ENCODE measurements at regions not wholly inside any gene's neighbourhood (a gene's known extent, or its start where the extent isn't known, plus 50 kb on each side); places are given as distances from the start of the nearest gene placed in this dataset.

DNA sequence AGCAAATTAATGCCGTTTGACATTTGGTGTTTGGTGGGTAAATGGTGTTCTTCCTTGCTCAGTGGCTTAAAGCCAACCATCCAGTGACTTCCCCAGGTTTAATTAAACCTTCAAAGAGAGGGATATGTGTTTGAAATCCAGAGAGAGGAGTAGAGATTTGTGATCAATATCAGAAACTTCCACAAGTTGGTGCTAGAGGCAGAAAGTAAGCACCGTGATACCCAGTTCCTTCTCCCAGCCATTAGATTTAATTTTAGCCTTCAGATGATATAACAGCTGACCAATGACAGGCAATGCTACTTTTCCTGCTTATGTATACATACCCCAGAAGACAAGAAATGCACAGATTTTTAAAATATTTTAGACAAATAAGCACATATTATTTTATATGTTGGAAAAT is 398.5 kb downstream of the CDH2 start:
- no peak for DNase-seq (ENCODE audit: low read depth, low spot score)
- CTCF ChIA-PET, result interaction anchor here (1.1 kb wide), 1 partner anchor 10 kb away, joined by 3 read pairs; no protein-coding TSS in a partner anchor
- no peak overlapping the region for H3K4me3 ChIP-seq (replicated peaks in 1 of 2; ENCODE audit: low read depth in 1 of 2, low read length in 2 of 2)
- no TSS peak for BruUV-seq (replicated peaks)
- no peaks in the 10 kb centered on the region for H3K79me2 ChIP-seq (ENCODE audit: insufficient read depth, low read length)
- H3K27ac ChIP-seq (ENCODE audit: low read depth, low read length), result no peak overlapping the region
- H3K36me3 ChIP-seq (ENCODE audit: control insufficient read depth in 1 of 2, insufficient read depth in 2 of 2, low read length in 2 of 2), result no peaks in the 10 kb centered on the region
- no peaks in the 10 kb centered on the region for H3K4me1 ChIP-seq (ENCODE audit: control insufficient read depth in 1 of 2, insufficient read depth in 2 of 2, low read length in 2 of 2)
- intact Hi-C loops (cut with micrococcal nuclease), result no loop called here
- H3K9ac ChIP-seq (ENCODE audit: low read length), result no peak overlapping the region
- no peaks in the 10 kb centered on the region for H3K9me2 ChIP-seq (ENCODE audit: insufficient read depth)
- H2AFZ ChIP-seq (ENCODE audit: low read depth, low read length, poor library complexity, severe bottlenecking), result no peak overlapping the region
- H3K9me3 ChIP-seq (ENCODE audit: control insufficient read depth in 1 of 2, insufficient read depth in 1 of 2, low read depth in 1 of 2, low read length in 2 of 2), result no peaks in the 10 kb centered on the region
- TF ChIP-seq, protein P1, sequence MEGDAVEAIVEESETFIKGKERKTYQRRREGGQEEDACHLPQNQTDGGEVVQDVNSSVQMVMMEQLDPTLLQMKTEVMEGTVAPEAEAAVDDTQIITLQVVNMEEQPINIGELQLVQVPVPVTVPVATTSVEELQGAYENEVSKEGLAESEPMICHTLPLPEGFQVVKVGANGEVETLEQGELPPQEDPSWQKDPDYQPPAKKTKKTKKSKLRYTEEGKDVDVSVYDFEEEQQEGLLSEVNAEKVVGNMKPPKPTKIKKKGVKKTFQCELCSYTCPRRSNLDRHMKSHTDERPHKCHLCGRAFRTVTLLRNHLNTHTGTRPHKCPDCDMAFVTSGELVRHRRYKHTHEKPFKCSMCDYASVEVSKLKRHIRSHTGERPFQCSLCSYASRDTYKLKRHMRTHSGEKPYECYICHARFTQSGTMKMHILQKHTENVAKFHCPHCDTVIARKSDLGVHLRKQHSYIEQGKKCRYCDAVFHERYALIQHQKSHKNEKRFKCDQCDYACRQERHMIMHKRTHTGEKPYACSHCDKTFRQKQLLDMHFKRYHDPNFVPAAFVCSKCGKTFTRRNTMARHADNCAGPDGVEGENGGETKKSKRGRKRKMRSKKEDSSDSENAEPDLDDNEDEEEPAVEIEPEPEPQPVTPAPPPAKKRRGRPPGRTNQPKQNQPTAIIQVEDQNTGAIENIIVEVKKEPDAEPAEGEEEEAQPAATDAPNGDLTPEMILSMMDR (IDR thresholded peaks at IDR 0.05 in 2 of 3, conservative IDR thresholded peaks at IDR 0.05 in 1 of 3; ENCODE audit: borderline replicate concordance in 1 of 3, insufficient read depth in 1 of 3, low read depth in 2 of 3, low read length in 2 of 3), result peak in 2 of 3 experiments; percentile 5 to 26; a peak in 3 of 6 replicates
- peak; percentile 29; the same call in 1 of the 2 replicates for TF ChIP-seq RAD21 (IDR thresholded peaks at IDR 0.05; ENCODE audit: low read depth)
- TF ChIP-seq CBX3 (IDR thresholded peaks at IDR 0.05; ENCODE audit: low read depth), result no peak
- TF ChIP-seq TCF7L2 (IDR thresholded peaks at IDR 0.05; ENCODE audit: borderline replicate concordance, extremely low read depth, insufficient read depth, insufficient read length), result no peak
- peak; percentile 40; the same call in 1 of the 2 replicates for ATAC-seq
- H3K4me2 ChIP-seq (ENCODE audit: low read length), result no peak overlapping the region
- H4K20me1 ChIP-seq (ENCODE audit: insufficient read depth), result no peaks in the 10 kb centered on the region
- POLR2A ChIA-PET, result no interaction called here
- H3K27me3 ChIP-seq (ENCODE audit: insufficient read depth, low read length), result no peaks in the 10 kb centered on the region
- RAD21 ChIA-PET (ENCODE audit: low non-redundant PET in 1 of 2, low total read pairs in 2 of 2, uncharacterized antibody in 2 of 2, unreplicated experiment in 2 of 2), result no interaction called here

DNA sequence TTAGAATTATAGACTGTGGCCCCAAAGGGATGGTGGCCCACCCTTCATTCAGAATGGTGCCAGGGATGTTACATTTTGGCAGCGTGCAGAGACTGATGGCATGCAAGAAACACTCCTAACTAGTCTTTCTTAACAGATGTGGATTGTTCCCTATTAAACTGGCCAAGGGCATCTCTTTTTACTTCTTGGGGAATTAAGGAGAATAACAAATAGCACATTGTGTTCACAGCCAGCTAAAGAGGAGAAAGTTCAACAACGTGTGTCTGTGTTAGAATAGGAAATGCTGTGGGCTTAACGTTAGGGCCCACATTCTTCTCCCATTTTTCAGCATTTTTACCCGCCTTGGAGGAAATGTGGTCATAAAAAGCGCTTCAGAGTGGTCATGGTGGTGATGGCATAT is 404.8 kb downstream of the CDH2 start:
- no peak overlapping the region for H3K4me2 ChIP-seq (ENCODE audit: low read length)
- ChIA-PET RAD21 (ENCODE audit: low non-redundant PET in 1 of 2, low total read pairs in 2 of 2, uncharacterized antibody in 2 of 2, unreplicated experiment in 2 of 2) (no interaction called here), POLR2A (no interaction called here), CTCF (no interaction called here)
- no peak overlapping the region for H3K27ac ChIP-seq (ENCODE audit: low read depth, low read length)
- intact Hi-C loops (cut with micrococcal nuclease), result no loop called here
- no peaks in the 10 kb centered on the region for H4K20me1 ChIP-seq (ENCODE audit: insufficient read depth)
- no peaks in the 10 kb centered on the region for H3K79me2 ChIP-seq (ENCODE audit: insufficient read depth, low read length)
- H3K27me3 ChIP-seq (ENCODE audit: insufficient read depth, low read length), result no peaks in the 10 kb centered on the region
- no peak overlapping the region for H2AFZ ChIP-seq (ENCODE audit: low read depth, low read length, poor library complexity, severe bottlenecking)
- H3K9me2 ChIP-seq (ENCODE audit: insufficient read depth), result no peaks in the 10 kb centered on the region
- no peak overlapping the region for H3K9ac ChIP-seq (ENCODE audit: low read length)
- H3K4me1 ChIP-seq (ENCODE audit: control insufficient read depth in 1 of 2, insufficient read depth in 2 of 2, low read length in 2 of 2), result no peaks in the 10 kb centered on the region
- ATAC-seq (no peak), DNase-seq (ENCODE audit: low read depth, low spot score) (no peak)
- no TSS peak for BruUV-seq (replicated peaks)
- no peaks in the 10 kb centered on the region for H3K36me3 ChIP-seq (ENCODE audit: control insufficient read depth in 1 of 2, insufficient read depth in 2 of 2, low read length in 2 of 2)
- H3K9me3 ChIP-seq (ENCODE audit: control insufficient read depth in 1 of 2, insufficient read depth in 1 of 2, low read depth in 1 of 2, low read length in 2 of 2), result 0 out of 4 replicates have a peak, but pooled peaks cover 0 to 3% of the 10 kb centered on the region in 2 experiments
- no peak overlapping the region for H3K4me3 ChIP-seq (replicated peaks in 1 of 2; ENCODE audit: low read depth in 1 of 2, low read length in 2 of 2)
- TF ChIP-seq, protein P1 (IDR thresholded peaks at IDR 0.05 in 2 of 3, conservative IDR thresholded peaks at IDR 0.05 in 1 of 3; ENCODE audit: borderline replicate concordance in 1 of 3, insufficient read depth in 1 of 3, low read depth in 2 of 3, low read length in 2 of 3), result no peak
- no peak for TF ChIP-seq EZH2phosphoT487 (IDR thresholded peaks at IDR 0.05; ENCODE audit: borderline replicate concordance)
- TF ChIP-seq ELF1 (IDR thresholded peaks at IDR 0.05; ENCODE audit: borderline replicate concordance, low read depth), result no peak
- TF ChIP-seq SP1 (IDR thresholded peaks at IDR 0.05; ENCODE audit: low read depth), result no peak
- TF ChIP-seq EZH2 (IDR thresholded peaks at IDR 0.05), result no peak
- TF ChIP-seq EGR1 (IDR thresholded peaks at IDR 0.05; ENCODE audit: low read depth), result no peak
- TF ChIP-seq, protein P2, sequence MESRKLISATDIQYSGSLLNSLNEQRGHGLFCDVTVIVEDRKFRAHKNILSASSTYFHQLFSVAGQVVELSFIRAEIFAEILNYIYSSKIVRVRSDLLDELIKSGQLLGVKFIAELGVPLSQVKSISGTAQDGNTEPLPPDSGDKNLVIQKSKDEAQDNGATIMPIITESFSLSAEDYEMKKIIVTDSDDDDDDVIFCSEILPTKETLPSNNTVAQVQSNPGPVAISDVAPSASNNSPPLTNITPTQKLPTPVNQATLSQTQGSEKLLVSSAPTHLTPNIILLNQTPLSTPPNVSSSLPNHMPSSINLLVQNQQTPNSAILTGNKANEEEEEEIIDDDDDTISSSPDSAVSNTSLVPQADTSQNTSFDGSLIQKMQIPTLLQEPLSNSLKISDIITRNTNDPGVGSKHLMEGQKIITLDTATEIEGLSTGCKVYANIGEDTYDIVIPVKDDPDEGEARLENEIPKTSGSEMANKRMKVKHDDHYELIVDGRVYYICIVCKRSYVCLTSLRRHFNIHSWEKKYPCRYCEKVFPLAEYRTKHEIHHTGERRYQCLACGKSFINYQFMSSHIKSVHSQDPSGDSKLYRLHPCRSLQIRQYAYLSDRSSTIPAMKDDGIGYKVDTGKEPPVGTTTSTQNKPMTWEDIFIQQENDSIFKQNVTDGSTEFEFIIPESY (IDR thresholded peaks at IDR 0.05; ENCODE audit: extremely low read depth, insufficient replicate concordance, low read length), result no peak
- TF ChIP-seq POLR2A (IDR thresholded peaks at IDR 0.05; ENCODE audit: borderline replicate concordance, extremely low read depth, insufficient read depth, insufficient read length), result no peak
- TF ChIP-seq RAD21 (IDR thresholded peaks at IDR 0.05; ENCODE audit: low read depth), result no peak
- no peak for TF ChIP-seq ZFX (IDR thresholded peaks at IDR 0.05)
- TF ChIP-seq CBX3 (IDR thresholded peaks at IDR 0.05; ENCODE audit: low read depth), result no peak
- TF ChIP-seq SRF (IDR thresholded peaks at IDR 0.05; ENCODE audit: low read depth), result no peak
- TF ChIP-seq FOSL1 (IDR thresholded peaks at IDR 0.05; ENCODE audit: low read depth), result no peak
- TF ChIP-seq CEBPB (IDR thresholded peaks at IDR 0.05; ENCODE audit: low read depth), result no peak

Measured in HCT116 (cell line).